SKM-1 treated with dmso at 0.1 percent for 144 hours (cell line): ENCODE measurements at regions not wholly inside any gene's neighbourhood (a gene's known extent, or its start where the extent isn't known, plus 50 kb on each side); places are given as distances from the start of the nearest gene placed in this dataset.
"Not testable (repeated sequence)": the region's sequence is repeated elsewhere in the genome, so short reads cannot be mapped to it uniquely, and the experiment has no call there.

Experiments used
- DNase-seq: peaks from one replicate; lab custom pipeline; 2025; ENCODE audit not compliant: unreplicated experiment; lab: John Stamatoyannopoulos, UW

DNA sequence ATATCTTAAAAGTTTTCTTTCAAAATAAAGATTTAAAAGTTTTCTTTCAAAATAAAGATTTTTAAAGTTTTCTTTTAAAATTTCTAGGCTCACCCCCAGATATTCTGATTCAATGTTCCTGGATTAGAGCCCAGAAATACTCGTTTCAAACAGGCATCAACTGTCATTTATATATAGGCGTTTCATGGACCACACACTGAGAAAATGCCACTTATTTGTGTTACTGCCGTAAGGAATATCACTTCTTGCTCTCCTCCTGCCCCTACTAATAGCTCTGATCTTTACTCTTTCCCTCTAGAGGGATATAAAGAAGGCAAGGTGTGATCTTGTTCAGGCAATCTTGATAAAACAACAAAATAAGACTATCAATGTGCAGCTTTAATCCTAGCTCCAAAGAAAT, 1324.1 kb downstream of the CDH8 start:
- no peak for DNase-seq

DNA sequence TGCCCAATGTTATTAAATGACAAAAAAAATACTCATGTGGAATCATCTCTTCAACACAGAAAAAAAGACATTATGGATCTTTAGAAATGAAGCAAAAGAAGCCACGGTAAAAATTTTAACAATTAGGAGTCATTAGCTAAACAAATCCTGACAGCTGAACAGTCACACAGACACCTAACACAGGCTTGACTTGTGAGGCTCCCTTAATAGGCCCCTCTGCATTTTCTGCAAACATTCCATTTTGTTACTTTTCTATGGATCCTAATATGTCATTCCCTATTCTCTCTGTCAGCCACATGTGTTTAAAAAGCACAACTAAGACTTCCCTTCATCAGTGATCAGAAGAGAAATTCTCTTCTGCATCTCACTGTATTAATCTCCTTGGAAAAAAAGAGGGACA, 1331.5 kb downstream of the CDH8 start:
- DNase-seq: no peak

DNA sequence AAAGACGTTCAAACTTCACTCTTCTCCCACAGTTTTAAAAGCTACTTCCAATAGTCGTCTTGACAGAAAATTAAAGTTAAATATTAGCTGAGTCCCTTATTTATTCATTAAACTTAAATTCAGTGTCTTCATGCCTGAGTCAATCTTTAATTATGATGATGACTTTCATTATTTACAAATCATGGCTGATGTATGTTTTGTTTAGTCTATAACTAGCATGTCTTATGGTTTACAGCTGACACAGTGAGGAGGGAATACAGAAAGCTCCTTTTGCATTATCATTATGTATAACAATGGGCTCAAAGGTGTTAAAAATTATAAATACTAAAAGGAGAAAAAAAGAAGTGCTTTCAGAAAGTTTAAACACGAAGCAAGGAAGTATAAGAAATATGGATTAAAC, 1333.1 kb downstream of the CDH8 start:
- DNase-seq: no peak

DNA sequence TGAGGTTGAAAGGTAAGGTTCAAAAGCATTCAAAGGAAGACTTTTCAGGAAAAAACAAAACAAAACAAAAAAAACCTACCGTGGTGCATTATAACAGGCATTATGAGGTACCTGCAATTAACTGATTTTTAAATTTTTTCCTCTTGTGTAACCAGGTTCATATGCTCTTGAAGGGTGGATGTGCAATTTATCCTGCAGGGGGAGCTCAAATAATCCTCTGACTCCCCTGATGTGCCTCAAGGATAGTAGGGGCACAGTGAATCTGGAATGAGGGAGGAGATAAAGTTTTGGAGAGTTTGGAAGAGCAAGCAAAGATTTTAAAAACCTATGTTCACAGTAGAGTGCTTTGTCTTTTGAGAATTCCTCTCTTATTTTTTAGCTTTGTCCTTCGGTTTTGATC, 1349.4 kb downstream of the CDH8 start:
- DNase-seq: no peak

DNA sequence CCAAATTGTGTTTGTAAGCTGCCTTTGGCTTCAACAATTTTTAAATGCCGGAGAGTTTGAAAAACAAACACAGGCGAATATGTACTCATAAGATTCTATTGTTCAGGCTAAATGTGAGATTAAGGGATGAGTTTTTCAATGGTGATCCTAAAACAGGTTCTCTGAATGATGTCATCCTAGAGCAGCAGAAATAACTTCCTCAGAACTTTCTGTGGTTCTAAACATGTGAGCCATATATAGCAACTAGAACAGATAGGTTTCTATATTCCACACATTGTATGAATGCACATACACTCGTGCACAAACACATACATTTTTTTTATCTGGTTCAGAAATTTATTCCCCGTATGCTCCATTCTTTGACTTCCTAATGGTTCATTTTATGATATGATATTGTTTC, 1352.2 kb downstream of the CDH8 start:
- no peak for DNase-seq

DNA sequence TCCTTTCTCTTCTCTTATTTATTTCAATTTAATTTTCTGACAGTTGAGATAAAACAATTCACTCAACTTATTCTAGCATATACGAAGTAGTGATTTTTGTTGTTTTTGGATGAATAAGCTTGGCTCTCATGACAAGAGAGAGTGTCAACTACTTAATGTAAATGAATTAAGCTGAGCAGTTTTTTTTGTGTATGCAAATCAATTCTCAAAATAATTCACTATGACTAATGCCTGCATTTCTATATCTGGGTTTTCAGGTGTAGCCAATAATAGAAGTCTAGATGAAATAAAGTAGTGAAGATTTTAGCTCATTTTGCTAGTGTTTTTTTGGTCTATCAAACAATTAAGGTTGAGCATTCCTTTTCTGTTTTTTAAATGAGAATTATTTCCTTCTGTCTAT, 1354.0 kb downstream of the CDH8 start:
- DNase-seq: no peak

DNA sequence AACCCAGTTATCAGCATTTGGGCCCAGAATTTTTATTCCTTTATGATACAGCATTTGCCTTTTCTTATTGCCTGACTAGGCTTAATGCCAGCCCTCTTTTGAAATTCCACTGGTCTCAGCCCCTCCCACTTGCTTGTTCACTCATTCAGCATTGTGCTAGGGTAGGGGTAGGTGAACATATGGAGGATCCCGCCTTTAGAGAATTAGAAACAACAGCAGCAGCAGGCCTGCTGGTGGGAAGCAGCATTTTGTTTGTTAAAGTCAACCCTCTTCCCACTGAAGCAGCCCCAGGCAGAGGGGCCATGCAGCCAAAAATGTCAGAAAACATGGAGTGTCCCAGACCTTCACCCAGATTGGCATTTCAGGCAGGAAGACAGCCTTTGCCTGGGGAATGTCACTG, 1355.2 kb downstream of the CDH8 start:
- DNase-seq: no peak

DNA sequence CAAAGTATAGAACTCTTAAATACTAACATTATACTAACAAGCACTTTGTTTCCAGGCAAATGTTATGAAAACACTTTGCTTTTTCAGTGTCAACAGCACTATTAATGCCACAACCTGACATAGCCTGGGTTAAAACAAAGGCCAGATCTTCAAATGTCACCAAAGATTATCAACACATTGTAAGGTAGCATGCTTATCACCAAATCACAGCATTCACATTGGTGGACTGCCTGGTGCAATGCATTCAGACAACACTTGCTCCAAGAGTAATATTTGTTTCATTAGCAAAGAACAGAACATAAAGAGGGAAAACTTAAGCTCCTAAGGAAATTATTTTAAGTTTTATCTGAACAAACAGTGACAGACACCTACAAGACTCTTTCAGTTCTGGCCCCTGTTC, 1361.2 kb downstream of the CDH8 start:
- DNase-seq: no peak

DNA sequence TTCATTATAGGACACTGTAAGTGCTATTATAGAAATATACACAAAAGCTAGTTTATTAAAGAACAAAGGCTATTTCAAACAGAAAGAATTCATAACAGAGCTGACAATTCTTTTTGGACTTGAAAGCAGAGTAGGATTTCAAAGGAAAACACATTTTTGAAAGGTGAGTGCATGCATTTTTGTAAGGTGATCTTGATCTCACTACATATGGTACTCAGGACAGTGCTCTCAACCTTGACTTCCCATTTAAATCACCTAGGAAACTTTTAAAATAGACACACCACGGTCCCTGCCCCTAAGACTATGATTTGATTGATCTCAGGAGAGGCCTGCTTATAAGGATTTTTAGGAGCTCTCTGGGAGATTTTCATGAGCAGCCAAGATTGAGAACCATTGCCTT, 1362.0 kb downstream of the CDH8 start:
- no peak for DNase-seq

DNA sequence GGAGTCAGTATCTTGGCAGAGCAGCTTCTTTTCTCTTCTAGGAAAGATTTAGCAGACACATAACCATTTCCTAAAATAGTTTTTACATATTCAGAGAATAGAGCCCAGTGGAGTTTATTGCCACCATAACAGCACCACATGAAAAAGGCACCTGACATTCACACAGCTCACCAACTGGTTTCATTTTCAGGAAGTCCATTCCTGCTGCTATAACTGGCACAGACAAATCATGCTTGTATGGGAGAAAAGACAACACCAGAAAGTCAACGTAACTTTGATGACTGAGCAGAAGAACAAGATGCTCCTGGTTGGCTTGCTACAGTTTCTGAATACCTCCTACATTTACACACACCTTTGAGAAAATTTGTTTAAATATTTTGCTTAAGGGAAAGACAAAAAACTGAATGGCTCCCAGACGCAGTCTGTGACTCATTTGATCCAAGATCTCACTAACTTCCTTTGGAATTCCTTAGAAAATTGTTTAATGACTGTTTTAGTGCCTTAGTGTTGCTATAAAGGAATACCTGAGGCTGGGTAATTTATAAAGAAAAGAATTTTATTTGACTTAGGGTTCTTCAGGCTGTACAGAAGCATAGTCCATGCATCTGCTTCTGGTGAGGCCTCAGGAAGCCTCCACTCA, 1380.6 kb downstream of the CDH8 start:
- no peak for DNase-seq

DNA sequence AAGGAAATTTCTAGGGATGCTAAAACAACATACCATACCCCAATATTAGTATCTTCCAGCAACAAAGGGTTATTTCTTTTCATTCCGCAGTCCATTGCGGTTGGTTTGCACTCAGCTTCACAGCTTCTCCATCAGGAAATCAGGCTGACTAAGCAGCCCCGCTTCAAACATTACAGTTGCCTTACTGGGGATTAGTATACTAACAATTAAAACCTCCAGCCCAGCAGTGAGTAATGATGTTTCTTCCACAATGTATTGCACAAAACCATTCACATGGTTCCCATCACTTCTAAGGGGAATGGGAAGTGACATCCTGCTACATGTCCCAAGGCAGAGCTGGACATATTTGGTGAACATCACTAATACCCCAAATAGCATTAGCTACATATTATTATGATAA, 1384.9 kb downstream of the CDH8 start:
- no peak for DNase-seq

DNA sequence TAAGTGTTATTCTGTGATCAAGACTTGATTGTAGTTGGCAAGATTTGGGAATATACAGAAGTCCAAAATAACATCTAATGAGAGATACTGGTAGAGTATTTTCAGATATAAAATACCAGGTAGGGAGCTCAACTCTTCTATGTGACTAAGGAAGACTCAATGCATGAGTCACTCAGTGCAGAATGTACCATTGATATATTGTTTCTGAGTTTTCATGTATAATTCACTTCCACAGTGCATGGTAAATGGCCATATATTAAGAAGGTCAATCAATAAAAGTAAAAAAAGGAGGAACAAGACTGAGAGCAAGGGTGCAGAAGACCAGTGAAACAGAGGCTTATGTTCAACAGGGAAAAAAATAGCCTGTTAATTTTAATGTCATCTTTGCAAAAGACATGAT, 1387.9 kb downstream of the CDH8 start:
- DNase-seq: no peak

DNA sequence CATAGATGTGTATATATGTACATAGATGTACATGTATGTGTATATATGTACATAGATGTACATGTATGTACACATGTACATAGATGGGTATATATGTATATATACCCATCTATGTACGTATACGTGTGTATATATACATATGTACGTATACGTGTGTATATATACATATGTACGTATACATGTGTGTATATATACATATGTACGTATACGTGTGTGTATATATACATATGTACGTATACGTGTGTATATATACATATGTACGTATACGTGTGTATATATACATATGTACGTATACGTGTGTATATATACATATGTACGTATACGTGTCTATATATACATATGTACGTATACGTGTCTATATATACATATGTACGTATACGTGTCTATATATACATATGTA, 1388.8 kb downstream of the CDH8 start:
- not testable (repeated sequence) for DNase-seq

DNA sequence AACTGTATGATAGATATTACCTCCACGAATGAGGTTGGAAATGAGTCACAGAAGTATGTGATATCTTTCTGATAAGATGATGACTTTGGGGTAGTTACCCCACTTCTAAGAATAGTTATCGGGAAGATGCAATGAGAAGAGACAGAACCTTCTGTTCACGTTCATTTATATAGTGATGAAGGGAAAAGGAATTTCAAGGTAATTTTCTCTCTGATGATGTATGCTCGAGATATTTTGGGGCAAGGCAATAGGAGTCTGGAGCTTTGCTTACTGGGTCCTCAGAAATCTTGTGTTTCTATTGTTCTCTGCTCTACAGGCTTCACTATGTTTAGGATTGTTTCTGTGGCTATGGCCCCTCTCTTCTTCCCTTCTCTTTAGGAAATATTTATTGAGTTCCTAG, 1389.6 kb downstream of the CDH8 start:
- DNase-seq: no peak

DNA sequence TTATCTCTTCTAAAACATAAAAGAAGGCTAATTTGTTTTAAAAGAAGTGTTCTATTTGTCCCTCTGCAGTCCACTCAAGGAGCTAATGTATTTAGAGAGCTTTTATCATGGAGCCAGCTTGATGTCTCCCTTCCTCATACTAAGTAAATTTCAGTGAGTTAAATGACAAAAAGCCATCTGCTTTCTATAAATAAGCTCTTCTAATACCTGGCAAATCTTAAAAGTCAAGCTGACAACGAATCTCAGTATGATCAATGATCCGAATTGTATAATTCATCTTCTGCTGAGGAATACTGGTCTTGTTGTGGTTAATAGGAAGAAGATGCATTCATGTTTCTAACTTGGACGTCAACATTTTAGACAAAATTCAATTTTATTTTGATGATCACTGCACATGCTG, 1390.7 kb downstream of the CDH8 start:
- DNase-seq: no peak

DNA sequence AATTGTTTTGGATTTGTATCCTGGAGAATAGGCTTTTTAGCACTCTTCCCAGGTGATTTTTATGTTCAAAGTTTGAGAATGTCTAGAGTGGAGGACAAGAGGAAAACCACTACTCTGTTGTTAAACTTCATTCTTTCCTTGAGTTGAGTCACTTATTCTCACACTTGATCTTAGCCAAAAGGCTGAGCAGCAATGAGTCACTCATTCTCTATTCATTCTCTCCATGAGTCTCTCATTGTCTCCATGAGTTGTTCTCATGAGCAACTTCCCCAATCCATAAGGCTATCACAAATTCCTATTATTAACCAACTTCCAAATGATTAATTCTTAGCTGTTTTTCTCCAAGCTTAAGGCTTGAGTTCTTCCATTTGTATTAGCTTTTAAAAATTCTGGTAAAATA, 1393.3 kb downstream of the CDH8 start:
- DNase-seq: no peak

DNA sequence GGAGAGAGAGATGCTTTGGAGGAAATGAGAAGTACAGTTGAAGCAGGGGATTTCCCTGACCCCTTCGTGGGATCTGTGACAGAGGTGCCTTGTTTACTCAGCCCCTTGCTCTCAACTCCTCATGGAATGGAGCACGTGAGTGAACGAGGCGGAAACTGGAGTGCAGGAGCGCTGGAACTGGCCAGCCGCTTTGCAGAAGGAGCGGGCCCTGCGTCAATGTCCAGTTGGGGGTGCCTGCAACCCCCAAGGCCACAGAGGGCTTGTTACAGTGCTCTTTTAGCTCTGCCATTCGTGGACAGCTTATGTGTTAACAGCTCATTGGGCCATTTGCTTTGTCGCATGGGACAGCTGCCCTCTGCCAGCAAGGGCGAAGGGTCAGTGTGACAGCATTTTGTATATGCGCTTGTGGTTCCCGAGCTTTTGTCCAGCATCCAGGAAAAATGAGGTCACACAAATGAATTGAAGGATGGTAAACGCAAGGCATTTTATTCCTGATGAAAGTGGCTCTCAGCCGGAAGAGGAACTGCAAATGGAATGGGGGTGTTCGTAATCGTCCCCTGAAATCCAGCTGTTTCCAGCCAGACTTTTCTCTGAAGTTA, 1395.1 kb downstream of the CDH8 start:
- DNase-seq: no peak

DNA sequence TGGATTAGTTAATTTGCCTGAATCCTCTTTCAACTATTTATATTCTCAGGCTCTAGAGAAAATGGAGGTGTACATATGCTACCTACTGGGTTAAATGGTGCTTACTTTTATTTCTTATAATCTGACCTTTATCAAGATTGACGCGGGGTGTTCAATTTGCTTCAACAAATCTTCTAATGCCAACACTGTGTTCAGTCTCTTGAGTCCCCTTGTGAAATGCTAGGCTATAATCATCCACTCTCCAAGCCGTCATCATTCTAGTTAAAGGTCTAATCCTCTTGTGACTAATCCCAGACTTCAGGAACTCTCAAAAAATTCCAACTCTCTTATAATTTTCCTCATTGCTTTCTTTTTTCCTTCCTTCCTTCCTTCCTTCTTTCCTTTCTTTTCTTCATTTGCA, 1396.2 kb downstream of the CDH8 start:
- DNase-seq: no peak

DNA sequence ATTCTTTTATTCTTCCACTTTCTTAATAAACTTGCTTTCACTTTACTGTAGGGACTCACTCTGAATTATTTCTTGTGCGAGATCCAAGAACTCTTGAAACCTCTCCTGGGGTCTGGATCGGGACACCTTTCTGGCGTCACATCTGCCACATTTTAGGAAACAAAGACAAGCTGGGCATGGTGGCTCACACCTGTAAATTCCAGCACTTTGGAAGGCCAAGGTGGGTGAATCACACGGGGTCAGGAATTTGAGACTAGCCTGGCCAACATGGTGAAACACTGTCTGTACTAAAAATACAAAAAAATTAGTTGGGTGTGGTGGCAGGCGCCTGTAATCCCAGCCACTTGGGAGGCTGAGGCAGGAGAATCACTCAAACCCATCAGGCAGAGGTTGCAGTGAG, 1399.6 kb downstream of the CDH8 start:
- DNase-seq: not testable (repeated sequence)

DNA sequence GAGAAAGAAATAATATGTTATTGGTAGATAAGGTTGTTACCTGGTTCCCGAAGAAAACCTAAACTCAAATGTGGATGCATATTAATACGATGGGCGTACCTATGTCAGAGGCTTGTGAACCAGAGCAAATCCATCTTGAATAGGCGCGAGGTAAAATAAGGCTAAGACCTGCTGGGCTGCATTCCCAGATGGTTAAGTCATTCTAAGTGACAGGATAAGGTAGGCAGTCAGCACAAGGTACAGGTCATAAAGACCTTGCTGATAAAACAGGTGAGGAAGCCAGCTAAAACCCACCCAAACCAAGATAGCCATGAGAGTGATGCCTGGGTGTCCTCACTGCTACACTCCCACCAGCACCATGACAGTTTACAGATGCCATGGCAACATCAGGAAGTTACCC, 1400.1 kb downstream of the CDH8 start:
- DNase-seq: no peak

DNA sequence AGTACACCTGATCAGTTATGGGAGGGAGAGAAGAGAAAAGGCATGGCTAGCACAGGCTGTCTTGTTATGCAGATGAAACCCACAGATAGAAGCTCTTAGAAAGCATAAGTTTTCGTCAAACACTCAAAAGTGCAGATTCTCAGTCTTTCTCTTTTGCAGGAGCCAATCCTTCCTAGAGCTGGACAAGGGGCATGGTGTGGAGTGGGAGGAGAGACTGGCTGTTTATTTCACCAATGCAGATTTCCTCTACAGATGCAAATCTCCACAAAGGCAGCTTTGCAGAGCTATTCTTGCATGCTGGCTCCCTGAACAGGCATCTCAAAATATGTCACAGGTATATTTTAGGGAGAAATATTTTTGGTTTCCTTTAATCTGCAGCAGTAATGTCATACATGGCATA, 1400.7 kb downstream of the CDH8 start:
- no peak for DNase-seq

DNA sequence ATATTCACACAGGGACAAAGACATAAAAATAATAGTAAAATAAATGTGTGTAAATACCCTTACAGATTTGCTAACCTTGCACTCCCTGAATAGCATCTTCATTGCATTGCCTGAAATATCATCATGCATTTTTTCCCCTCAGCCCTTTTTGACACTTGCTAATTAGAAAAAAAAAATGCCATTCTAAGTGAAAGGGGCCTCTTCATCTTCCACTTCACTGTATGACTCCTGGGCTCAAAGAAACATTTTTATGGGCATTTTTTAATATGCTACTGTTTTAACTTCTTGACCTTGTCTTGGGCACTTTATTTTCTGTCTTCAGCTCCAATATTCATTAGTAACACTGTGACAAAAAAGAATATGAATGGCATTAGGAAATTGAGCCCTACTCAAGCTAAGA, 1424.4 kb downstream of the CDH8 start:
- no peak for DNase-seq

DNA sequence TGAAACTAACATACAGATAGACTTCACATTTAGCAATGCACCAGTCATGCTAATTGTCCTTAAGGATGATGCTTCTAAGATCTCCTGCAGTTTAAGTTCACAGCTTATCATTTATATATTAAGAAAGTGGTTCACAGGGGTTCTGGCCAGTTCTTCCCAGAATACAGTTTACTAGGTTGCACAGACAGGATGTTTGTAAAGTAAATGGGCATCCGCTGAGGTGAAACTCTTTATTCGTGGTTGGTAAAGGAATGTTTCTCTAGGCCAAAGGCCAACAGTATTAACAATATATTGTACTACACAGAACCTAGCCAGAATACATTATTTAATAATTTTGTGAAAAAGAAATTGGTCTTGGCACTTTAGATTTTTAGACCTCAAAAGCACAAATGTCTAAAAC, 1427.3 kb downstream of the CDH8 start:
- no peak for DNase-seq
